Gastrocnemius medialis (tissue), 4 donors: ENCODE measurements at regions not wholly inside any gene's neighbourhood (a gene's known extent, or its start where the extent isn't known, plus 50 kb on each side); places are given as distances from the start of the nearest gene placed in this dataset.

Source experiments
- CTCF ChIP-seq, 5 experiments: fragments of 450-650 bp in 3 of 5; fragments of 200-600 bp in 2 of 5; sonication (generic) in 2 of 5; IDR thresholded peaks in 4 of 5; conservative IDR thresholded peaks in 1 of 5; 1 replicate in 4 of 5; 2 replicates in 1 of 5; pipeline ENCODE4 v1.5.1; 2016 to 2019; ENCODE audit warnings: antibody characterized with exemption in 5 of 5, mild to moderate bottlenecking in 3 of 5, moderate library complexity in 3 of 5
- POLR2A ChIP-seq, 2 donors: fragments of 450-650 bp; IDR thresholded peaks; one replicate each; pipeline ENCODE4 v1.6.1; 2017; ENCODE audit warnings: antibody characterized with exemption in 2 of 2, mild to moderate bottlenecking in 2 of 2, moderate library complexity in 2 of 2

- TF ChIP-seq CTCF (IDR thresholded peaks at IDR 0.05 in 4 of 5, conservative IDR thresholded peaks at IDR 0.05 in 1 of 5) (no peak), POLR2A (IDR thresholded peaks at IDR 0.05) (no peak)
Observed at GRCh38 chr3:145175626-145176025, 985.4 kb downstream of the PLOD2 start.
